Parathyroid adenoma (tissue), 2 donors: ENCODE measurements at regions not wholly inside any gene's neighbourhood (a gene's known extent, or its start where the extent isn't known, plus 50 kb on each side); places are given as distances from the start of the nearest gene placed in this dataset.
"Not testable (repeated sequence)": the region's sequence is repeated elsewhere in the genome, so short reads cannot be mapped to it uniquely, and the experiment has no call there.

Experiments
- H2AFZ ChIP-seq: fragments of 300-600 bp; sonication (generic); one replicate; pipeline ENCODE4 v1.7.0; 2017; ENCODE audit warnings: antibody characterized with exemption, mild to moderate bottlenecking
- H3K27ac ChIP-seq: fragments of 300-600 bp; sonication (generic); one replicate; pipeline ENCODE4 v1.7.0; 2017
- H3K27me3 ChIP-seq: fragments of 300-600 bp; sonication (generic); one replicate; pipeline ENCODE4 v1.7.0; 2017; ENCODE audit warnings: low read length; ENCODE audit not compliant: control insufficient read depth, insufficient read depth
- H3K36me3 ChIP-seq: fragments of 300-600 bp; sonication (generic); one replicate; pipeline ENCODE4 v1.7.0; 2017; ENCODE audit warnings: low read length; ENCODE audit not compliant: control insufficient read depth, insufficient read depth
- H3K4me1 ChIP-seq: fragments of 300-600 bp; sonication (generic); one replicate; pipeline ENCODE4 v1.7.0; 2017; ENCODE audit warnings: control low read depth
- H3K4me2 ChIP-seq: fragments of 300-600 bp; sonication (generic); one replicate; pipeline ENCODE4 v1.7.0; 2017; ENCODE audit warnings: low read length
- H3K4me3 ChIP-seq: fragments of 300-600 bp; sonication (generic); one replicate; pipeline ENCODE4 v1.7.0; 2017; ENCODE audit warnings: low read depth, low read length
- H3K79me2 ChIP-seq: fragments of 300-600 bp; sonication (generic); one replicate; pipeline ENCODE4 v1.7.0; 2017; ENCODE audit warnings: control low read depth
- H3K9ac ChIP-seq: fragments of 300-600 bp; sonication (generic); one replicate; pipeline ENCODE4 v1.7.0; 2017; ENCODE audit warnings: mild to moderate bottlenecking
- H3K9me3 ChIP-seq: fragments of 300-600 bp; sonication (generic); one replicate; pipeline ENCODE4 v1.7.0; 2017; ENCODE audit warnings: low read length; ENCODE audit not compliant: control insufficient read depth
- CTCF ChIP-seq: fragments of 300-600 bp; sonication (generic); IDR thresholded peaks from one replicate; pipeline ENCODE4 v1.7.0; 2017; ENCODE audit warnings: antibody characterized with exemption, mild to moderate bottlenecking
- donor health status: primary hyperparathyroidism.

GRCh38 chr4:66273110-66273509 lies 602.8 kb upstream of the EPHA5 start:
- no peak overlapping the region for H3K27ac ChIP-seq
- H3K9ac ChIP-seq: no peak overlapping the region
- no peaks in the 10 kb centered on the region for H3K36me3 ChIP-seq
- H3K4me3 ChIP-seq: no peak overlapping the region
- no peaks in the 10 kb centered on the region for H3K79me2 ChIP-seq
- TF ChIP-seq CTCF: no peak
- H3K4me1 ChIP-seq: no peaks in the 10 kb centered on the region
- H3K4me2 ChIP-seq: no peak overlapping the region
- H3K9me3 ChIP-seq: peaks cover 2% of the 10 kb centered on the region
- no peak overlapping the region for H2AFZ ChIP-seq
- no peaks in the 10 kb centered on the region for H3K27me3 ChIP-seq

- H3K36me3 ChIP-seq, H3K4me1 ChIP-seq, H3K4me2 ChIP-seq, H2AFZ ChIP-seq, H3K4me3 ChIP-seq, H3K9ac ChIP-seq, H3K27ac ChIP-seq, H3K9me3 ChIP-seq, H3K79me2 ChIP-seq, H3K27me3 ChIP-seq: not testable (repeated sequence)
Measured at GRCh38 chr4:66270356-66270755, 600.1 kb upstream of the EPHA5 start.

GRCh38 chr4:66266554-66266953 lies 596.3 kb upstream of the EPHA5 start:
- H3K4me3 ChIP-seq, H3K9ac ChIP-seq, H3K9me3 ChIP-seq, H3K4me2 ChIP-seq, H3K27me3 ChIP-seq, H3K36me3 ChIP-seq, H3K4me1 ChIP-seq, H2AFZ ChIP-seq, H3K79me2 ChIP-seq, H3K27ac ChIP-seq: not testable (repeated sequence)

- H3K79me2 ChIP-seq: no peaks in the 10 kb centered on the region
- no peak overlapping the region for H3K9ac ChIP-seq
- no peaks in the 10 kb centered on the region for H3K4me1 ChIP-seq
- H3K4me3 ChIP-seq: no peak overlapping the region
- no peaks in the 10 kb centered on the region for H3K27me3 ChIP-seq
- H3K4me2 ChIP-seq: no peak overlapping the region
- no peak overlapping the region for H2AFZ ChIP-seq
- H3K36me3 ChIP-seq: no peaks in the 10 kb centered on the region
- no peak overlapping the region for H3K27ac ChIP-seq
- no peaks in the 10 kb centered on the region for H3K9me3 ChIP-seq
- no peak for TF ChIP-seq CTCF
Measured at GRCh38 chr4:66266035-66266434, 595.7 kb upstream of the EPHA5 start.

GRCh38 chr4:66252291-66252690 lies 582.0 kb upstream of the EPHA5 start:
- Histone ChIP-seq H2AFZ (no peak overlapping the region), H3K79me2 (no peaks in the 10 kb centered on the region), H3K4me3 (no peak overlapping the region), H3K4me1 (no peaks in the 10 kb centered on the region), H3K4me2 (no peak overlapping the region), H3K9me3 (no peaks in the 10 kb centered on the region), H3K36me3 (no peaks in the 10 kb centered on the region), H3K27ac (no peak overlapping the region), H3K9ac (no peak overlapping the region), H3K27me3 (no peaks in the 10 kb centered on the region)
- no peak for TF ChIP-seq CTCF

- no peaks in the 10 kb centered on the region for H3K79me2 ChIP-seq
- H3K4me1 ChIP-seq: no peaks in the 10 kb centered on the region
- H3K27me3 ChIP-seq: no peaks in the 10 kb centered on the region
- no peak overlapping the region for H3K9ac ChIP-seq
- TF ChIP-seq CTCF: no peak
- H3K4me2 ChIP-seq: no peak overlapping the region
- no peak overlapping the region for H3K27ac ChIP-seq
- H2AFZ ChIP-seq: no peak overlapping the region
- no peak overlapping the region for H3K4me3 ChIP-seq
- H3K9me3 ChIP-seq: no peaks in the 10 kb centered on the region
- no peaks in the 10 kb centered on the region for H3K36me3 ChIP-seq
Measured at GRCh38 chr4:66246643-66247042, 576.4 kb upstream of the EPHA5 start.
